ENCODE measurements at regions not wholly inside any gene's neighbourhood (a gene's known extent, or its start where the extent isn't known, plus 50 kb on each side); places are given as distances from the start of the nearest gene placed in this dataset.

DNA sequence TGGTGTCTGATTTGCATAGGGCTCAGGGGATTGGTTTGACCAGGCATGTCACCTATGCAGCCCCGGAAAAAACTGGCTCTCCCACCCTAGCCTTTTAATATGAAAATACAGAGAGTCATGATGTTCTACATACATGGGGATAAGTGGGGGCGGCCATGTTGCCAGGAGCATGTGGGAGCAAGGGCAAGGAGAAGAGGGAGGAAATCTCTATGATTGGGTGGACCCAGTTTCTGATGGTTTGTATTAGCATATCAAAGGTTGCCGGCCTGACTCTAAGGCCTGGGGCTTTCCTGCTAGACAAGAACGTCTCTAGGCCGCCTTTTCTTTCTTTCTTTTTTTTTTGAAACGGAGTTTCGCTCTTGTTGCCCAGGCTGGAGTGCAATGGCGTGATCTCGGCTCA lies 123.4 kb upstream of the CPSF6 start:
- no peak overlapping the region for H3K27ac ChIP-seq
- no peak overlapping the region for H3K4me3 ChIP-seq
- no peaks in the 10 kb centered on the region for H3K36me3 ChIP-seq
- 91 to 98% (median 94%) methylated on average over 9 of the region's 9 CpGs for WGBS, 3 donors
- no peaks in the 10 kb centered on the region for H3K27me3 ChIP-seq
- DNase-seq = no peak
- no peaks in the 10 kb centered on the region for H3K9me3 ChIP-seq
- peaks cover 5% of the 10 kb centered on the region for H3K4me1 ChIP-seq (ENCODE audit: insufficient read depth)
- intact Hi-C loops (cut with DNase I) = no loop called here
- TF ChIP-seq POLR2A (IDR thresholded peaks at IDR 0.05) (no peak), EP300 (IDR thresholded peaks at IDR 0.05) (no peak)
- TF ChIP-seq, protein P1, sequence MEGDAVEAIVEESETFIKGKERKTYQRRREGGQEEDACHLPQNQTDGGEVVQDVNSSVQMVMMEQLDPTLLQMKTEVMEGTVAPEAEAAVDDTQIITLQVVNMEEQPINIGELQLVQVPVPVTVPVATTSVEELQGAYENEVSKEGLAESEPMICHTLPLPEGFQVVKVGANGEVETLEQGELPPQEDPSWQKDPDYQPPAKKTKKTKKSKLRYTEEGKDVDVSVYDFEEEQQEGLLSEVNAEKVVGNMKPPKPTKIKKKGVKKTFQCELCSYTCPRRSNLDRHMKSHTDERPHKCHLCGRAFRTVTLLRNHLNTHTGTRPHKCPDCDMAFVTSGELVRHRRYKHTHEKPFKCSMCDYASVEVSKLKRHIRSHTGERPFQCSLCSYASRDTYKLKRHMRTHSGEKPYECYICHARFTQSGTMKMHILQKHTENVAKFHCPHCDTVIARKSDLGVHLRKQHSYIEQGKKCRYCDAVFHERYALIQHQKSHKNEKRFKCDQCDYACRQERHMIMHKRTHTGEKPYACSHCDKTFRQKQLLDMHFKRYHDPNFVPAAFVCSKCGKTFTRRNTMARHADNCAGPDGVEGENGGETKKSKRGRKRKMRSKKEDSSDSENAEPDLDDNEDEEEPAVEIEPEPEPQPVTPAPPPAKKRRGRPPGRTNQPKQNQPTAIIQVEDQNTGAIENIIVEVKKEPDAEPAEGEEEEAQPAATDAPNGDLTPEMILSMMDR (IDR thresholded peaks at IDR 0.05) = no peak

DNA sequence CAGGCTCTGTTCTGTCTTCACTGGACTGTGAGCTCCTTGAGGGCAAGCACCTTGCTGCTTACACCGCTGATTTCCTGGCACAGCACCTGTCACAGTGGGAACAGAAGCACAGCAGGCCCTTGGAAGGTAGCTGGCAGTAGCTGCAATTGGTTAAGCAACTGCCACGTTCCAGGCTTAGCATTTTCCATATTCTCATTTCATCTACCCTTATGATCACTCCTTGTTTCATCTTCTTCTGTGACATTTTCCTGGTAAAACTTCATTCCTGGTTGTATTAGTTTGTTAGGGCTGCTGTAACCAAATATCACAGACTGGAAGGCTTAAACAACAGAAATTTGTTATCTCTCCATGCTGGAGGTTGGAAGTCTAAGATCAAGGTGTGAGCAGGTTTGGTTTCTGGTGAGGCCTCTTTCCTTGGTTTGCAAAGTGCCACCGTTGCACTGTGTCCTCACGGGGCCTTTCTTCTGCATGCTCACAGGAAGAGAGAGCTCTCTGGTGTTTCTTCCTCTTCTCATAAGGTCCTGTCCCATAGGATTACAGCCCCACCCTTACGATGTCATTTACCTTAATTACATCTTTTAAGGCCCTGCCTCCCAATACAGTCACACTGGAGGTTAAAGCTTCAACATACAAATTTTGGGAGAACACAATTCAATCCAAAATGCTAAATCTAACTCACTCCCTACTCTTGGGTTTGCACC lies 121.7 kb upstream of the CPSF6 start:
- intact Hi-C loops (cut with DNase I) = no loop called here
- Histone ChIP-seq H3K4me1 (ENCODE audit: insufficient read depth) (peaks cover 2% of the 10 kb centered on the region), H3K4me3 (no peak overlapping the region), H3K9me3 (no peaks in the 10 kb centered on the region), H3K27ac (no peak overlapping the region), H3K27me3 (no peaks in the 10 kb centered on the region), H3K36me3 (no peaks in the 10 kb centered on the region)
- DNase-seq = no peak
- WGBS, 3 donors = 87 to 92% (median 90%) methylated on average over 5 of the region's 5 CpGs
- TF ChIP-seq EP300 (IDR thresholded peaks at IDR 0.05) (no peak), POLR2A (IDR thresholded peaks at IDR 0.05) (no peak)
- TF ChIP-seq, protein P1 (IDR thresholded peaks at IDR 0.05) = no peak

DNA sequence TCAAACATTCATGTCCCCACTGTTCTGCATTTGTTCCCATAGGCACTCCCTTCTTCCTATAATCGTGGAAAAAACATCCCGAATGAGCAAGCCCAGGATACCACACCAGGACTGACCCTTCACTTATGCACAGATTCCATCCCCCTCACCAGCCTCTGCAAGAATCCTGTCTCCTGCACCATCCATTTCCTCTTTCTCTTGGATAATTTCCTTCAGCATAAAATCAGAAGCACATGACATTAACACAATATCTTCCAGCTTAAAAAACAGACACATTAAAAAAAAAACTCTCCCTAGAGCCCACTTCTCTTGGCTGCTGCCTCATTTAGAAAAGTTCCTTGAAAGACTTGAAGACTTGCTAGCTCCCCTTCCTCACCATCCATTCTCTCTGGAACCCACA lies 120.9 kb upstream of the CPSF6 start:
- Histone ChIP-seq H3K9me3 (no peaks in the 10 kb centered on the region), H3K4me3 (no peak overlapping the region), H3K27ac (no peak overlapping the region), H3K27me3 (no peaks in the 10 kb centered on the region), H3K36me3 (no peaks in the 10 kb centered on the region), H3K4me1 (ENCODE audit: insufficient read depth) (no peaks in the 10 kb centered on the region)
- WGBS, 3 donors = 53 to 66% (median 57%) methylated on average over 2 of the region's 2 CpGs
- TF ChIP-seq EP300 (IDR thresholded peaks at IDR 0.05) (no peak), POLR2A (IDR thresholded peaks at IDR 0.05) (no peak)
- TF ChIP-seq, protein P1 (IDR thresholded peaks at IDR 0.05) = no peak
- intact Hi-C loops (cut with DNase I) = no loop called here
- no peak for DNase-seq

DNA sequence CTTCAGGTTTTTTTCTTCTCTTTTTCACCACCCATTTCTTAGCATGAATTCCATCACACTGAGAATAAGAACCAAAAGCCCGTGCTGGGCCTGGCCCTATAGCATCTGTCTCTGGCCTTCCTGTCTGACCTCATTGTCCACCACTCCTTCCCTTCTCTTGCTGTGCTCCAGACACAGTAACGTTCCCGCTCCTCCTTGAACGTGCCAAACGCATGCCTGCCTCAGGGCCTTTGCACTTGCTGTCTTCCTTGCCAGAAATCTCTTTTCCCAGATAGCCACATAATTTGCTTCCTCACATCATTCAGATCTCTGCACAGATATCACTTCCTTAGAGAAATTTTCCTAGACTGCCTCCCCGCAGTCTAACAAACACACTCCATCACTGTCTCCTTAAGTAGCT lies 119.6 kb upstream of the CPSF6 start:
- TF ChIP-seq, protein P1 (IDR thresholded peaks at IDR 0.05) = no peak

More for the DNA sequence above, 119.6 kb upstream of the CPSF6 start:
- intact Hi-C loops (cut with DNase I) = no loop called here
- Histone ChIP-seq H3K4me3 (no peak overlapping the region), H3K36me3 (no peaks in the 10 kb centered on the region), H3K9me3 (no peaks in the 10 kb centered on the region), H3K4me1 (ENCODE audit: insufficient read depth) (peaks cover 4% of the 10 kb centered on the region), H3K27ac (no peak overlapping the region), H3K27me3 (no peaks in the 10 kb centered on the region)
- DNase-seq = no peak
- WGBS, 3 donors = 85 to 95% (median 90%) methylated on average over 6 of the region's 6 CpGs

Measured in ovary (tissue), 7 donors.